ENCODE measurements at regions not wholly inside any gene's neighbourhood (a gene's known extent, or its start where the extent isn't known, plus 50 kb on each side); places are given as distances from the start of the nearest gene placed in this dataset.

- TF ChIP-seq CTCF (IDR thresholded peaks at IDR 0.05), result no peak
- no peak for TF ChIP-seq POLR2A (IDR thresholded peaks at IDR 0.05)
Measured at GRCh38 chr21:43351501-43352153, 75.3 kb downstream of the SIK1 start.

GRCh38 chr21:43349644-43350043 is 77.3 kb downstream of the SIK1 start:
- DNase-seq, result no peak
- Histone ChIP-seq H3K36me3 (no peaks in the 10 kb centered on the region), H3K4me1 (peaks cover 0 to 12% (median under 1%) of the 10 kb centered on the region in 4 donors), H3K4me3 (no peak overlapping the region), H3K9me3 (no peaks in the 10 kb centered on the region), H3K27me3 (no peaks in the 10 kb centered on the region), H3K27ac (peak overlapping the region in 1 of 4 donors; percentile 10)
- TF ChIP-seq CTCF (IDR thresholded peaks at IDR 0.05), result no peak
- TF ChIP-seq POLR2A (IDR thresholded peaks at IDR 0.05), result no peak

More at GRCh38 chr21:43351501-43352153, 75.3 kb downstream of the SIK1 start:
- no peaks in the 10 kb centered on the region for H3K27me3 ChIP-seq
- no peaks in the 10 kb centered on the region for H3K36me3 ChIP-seq
- H3K4me1 ChIP-seq, result peaks cover 0 to 12% (median 2%) of the 10 kb centered on the region in 4 donors
- no peak overlapping the region for H3K4me3 ChIP-seq
- H3K27ac ChIP-seq, result no peak overlapping the region
- no peaks in the 10 kb centered on the region for H3K9me3 ChIP-seq
- DNase-seq, result no peak

- no peak for DNase-seq
- H3K27me3 ChIP-seq, result no peaks in the 10 kb centered on the region
- no peak overlapping the region for H3K4me3 ChIP-seq
- peak overlapping the region in 2 of 4 donors; percentile 10 to 20 for H3K27ac ChIP-seq
- H3K4me1 ChIP-seq, result peaks cover 0 to 9% (median 4%) of the 10 kb centered on the region in 4 donors
- H3K9me3 ChIP-seq, result no peaks in the 10 kb centered on the region
- no peaks in the 10 kb centered on the region for H3K36me3 ChIP-seq
- TF ChIP-seq POLR2A (IDR thresholded peaks at IDR 0.05) (no peak), CTCF (IDR thresholded peaks at IDR 0.05) (no peak)
Measured at GRCh38 chr21:43348801-43349261, 78.1 kb downstream of the SIK1 start.

GRCh38 chr21:43348170-43348766 is 78.7 kb downstream of the SIK1 start:
- H3K27ac ChIP-seq, result peak overlapping the region in 2 of 4 donors; percentile 10 to 20
- no peak overlapping the region for H3K4me3 ChIP-seq
- peaks cover 0 to 15% (median 1%) of the 10 kb centered on the region in 4 donors for H3K4me1 ChIP-seq
- H3K36me3 ChIP-seq, result no peaks in the 10 kb centered on the region
- H3K27me3 ChIP-seq, result no peaks in the 10 kb centered on the region
- TF ChIP-seq POLR2A (IDR thresholded peaks at IDR 0.05) (no peak), CTCF (IDR thresholded peaks at IDR 0.05) (no peak)
- H3K9me3 ChIP-seq, result no peaks in the 10 kb centered on the region
- no peak for DNase-seq

GRCh38 chr21:43347461-43348169 is 79.3 kb downstream of the SIK1 start:
- DNase-seq, result no peak
- TF ChIP-seq CTCF (IDR thresholded peaks at IDR 0.05) (no peak), POLR2A (IDR thresholded peaks at IDR 0.05) (no peak)
- Histone ChIP-seq H3K36me3 (no peaks in the 10 kb centered on the region), H3K4me1 (peaks cover 0 to 16% (median 1%) of the 10 kb centered on the region in 4 donors), H3K27me3 (no peaks in the 10 kb centered on the region), H3K9me3 (no peaks in the 10 kb centered on the region), H3K4me3 (no peak overlapping the region), H3K27ac (no peak overlapping the region)
